Keratinocyte (primary cell): ENCODE measurements at regions not wholly inside any gene's neighbourhood (a gene's known extent, or its start where the extent isn't known, plus 50 kb on each side); places are given as distances from the start of the nearest gene placed in this dataset.
"Not testable (repeated sequence)": the region's sequence is repeated elsewhere in the genome, so short reads cannot be mapped to it uniquely, and the experiment has no call there.

Experiments used
- CTCF ChIP-seq, 3 experiments: IDR thresholded peaks in 1 of 3; conservative IDR thresholded peaks in 1 of 3; optimal IDR thresholded peaks in 1 of 3; 2 replicates in 2 of 3; 3 replicates in 1 of 3; pipeline versions ENCODE3 to v1.5.1; 2011; ENCODE audit warnings: low read length in 3 of 3, mild to moderate bottlenecking in 3 of 3, moderate library complexity in 2 of 3, control low read depth in 1 of 3, inconsistent platforms in 1 of 3; ENCODE audit not compliant: insufficient read depth in 2 of 3; ENCODE audit errors: extremely low read depth in 1 of 3
- EZH2 ChIP-seq: IDR thresholded peaks from one replicate; pipeline ENCODE4 v1.6.1; 2012; ENCODE audit warnings: inconsistent platforms, mild to moderate bottlenecking, low read length, moderate library complexity

- not testable (repeated sequence) for TF ChIP-seq CTCF (optimal IDR thresholded peaks at IDR 0.05 in 1 of 3, IDR thresholded peaks at IDR 0.05 in 1 of 3, conservative IDR thresholded peaks at IDR 0.05 in 1 of 3; ENCODE audit: extremely low read depth in 1 of 3, insufficient read depth in 2 of 3, low read length in 3 of 3); EZH2
Measured at GRCh38 chr13:50139435-50139934, 124.2 kb downstream of the KCNRG start.
